ENCODE measurements at regions not wholly inside any gene's neighbourhood (a gene's known extent, or its start where the extent isn't known, plus 50 kb on each side); places are given as distances from the start of the nearest gene placed in this dataset.

DNA sequence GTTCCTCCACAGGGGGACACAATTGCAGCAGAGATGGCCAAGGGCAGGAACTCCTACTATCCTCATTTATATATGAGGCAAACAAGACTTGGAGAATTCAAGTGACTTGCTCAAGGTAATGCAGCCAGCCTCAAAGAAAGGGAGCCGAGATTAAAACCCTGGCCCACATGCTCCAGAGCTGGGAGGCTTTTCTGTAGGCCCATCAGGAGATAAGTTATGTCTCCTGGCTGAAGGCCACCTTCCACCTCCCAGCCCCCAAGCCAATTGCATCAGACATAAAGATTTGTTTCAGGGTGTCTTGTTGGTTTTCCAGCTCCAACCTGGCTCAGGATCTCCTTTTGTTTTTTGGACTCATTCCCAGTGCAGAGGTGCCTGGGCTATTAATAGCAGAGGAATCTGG is 59.5 kb downstream of the SMIM38 start:
- no peak for DNase-seq (ENCODE audit: low read depth)
- TF ChIP-seq, protein P1, sequence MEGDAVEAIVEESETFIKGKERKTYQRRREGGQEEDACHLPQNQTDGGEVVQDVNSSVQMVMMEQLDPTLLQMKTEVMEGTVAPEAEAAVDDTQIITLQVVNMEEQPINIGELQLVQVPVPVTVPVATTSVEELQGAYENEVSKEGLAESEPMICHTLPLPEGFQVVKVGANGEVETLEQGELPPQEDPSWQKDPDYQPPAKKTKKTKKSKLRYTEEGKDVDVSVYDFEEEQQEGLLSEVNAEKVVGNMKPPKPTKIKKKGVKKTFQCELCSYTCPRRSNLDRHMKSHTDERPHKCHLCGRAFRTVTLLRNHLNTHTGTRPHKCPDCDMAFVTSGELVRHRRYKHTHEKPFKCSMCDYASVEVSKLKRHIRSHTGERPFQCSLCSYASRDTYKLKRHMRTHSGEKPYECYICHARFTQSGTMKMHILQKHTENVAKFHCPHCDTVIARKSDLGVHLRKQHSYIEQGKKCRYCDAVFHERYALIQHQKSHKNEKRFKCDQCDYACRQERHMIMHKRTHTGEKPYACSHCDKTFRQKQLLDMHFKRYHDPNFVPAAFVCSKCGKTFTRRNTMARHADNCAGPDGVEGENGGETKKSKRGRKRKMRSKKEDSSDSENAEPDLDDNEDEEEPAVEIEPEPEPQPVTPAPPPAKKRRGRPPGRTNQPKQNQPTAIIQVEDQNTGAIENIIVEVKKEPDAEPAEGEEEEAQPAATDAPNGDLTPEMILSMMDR (IDR thresholded peaks at IDR 0.05; ENCODE audit: insufficient read depth, low read depth, low read length, missing control alignments), result no peak
- H3K4me3 ChIP-seq (ENCODE audit: low read length), result no peak overlapping the region

DNA sequence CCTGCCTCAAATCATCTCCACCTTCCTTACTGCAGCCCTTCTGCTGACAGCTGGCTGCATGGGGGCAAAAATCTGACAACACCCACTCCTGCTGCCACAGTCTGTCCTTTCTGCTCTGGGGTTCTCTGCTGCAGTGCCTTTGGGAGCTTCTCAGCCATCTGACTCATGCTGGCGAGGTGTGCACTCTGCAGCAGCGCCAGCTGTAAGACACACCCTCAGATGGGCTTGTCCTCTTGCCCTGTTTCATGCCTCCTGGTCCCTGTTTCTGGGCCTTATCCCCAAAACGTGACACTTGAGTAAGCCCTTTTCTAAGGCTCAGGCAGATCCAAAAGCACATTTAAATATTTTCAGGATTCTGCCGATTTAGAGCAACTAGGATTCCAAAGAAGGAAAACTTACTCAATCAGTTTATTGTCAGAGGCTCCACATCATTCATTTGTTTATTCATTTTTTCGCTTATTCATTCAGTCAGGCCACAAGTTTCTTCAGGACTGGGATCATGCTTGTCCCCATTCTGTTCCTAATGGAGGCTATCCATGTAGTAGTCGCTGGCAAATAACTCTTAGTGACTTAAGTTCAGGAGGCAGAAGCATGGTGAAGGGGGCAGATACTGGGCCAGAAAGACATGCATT is 60.2 kb downstream of the SMIM38 start:
- no peak overlapping the region for H3K4me3 ChIP-seq (ENCODE audit: low read length)
- TF ChIP-seq, protein P1 (IDR thresholded peaks at IDR 0.05; ENCODE audit: insufficient read depth, low read depth, low read length, missing control alignments), result no peak
- peak; percentile 72 for DNase-seq (ENCODE audit: low read depth)

DNA sequence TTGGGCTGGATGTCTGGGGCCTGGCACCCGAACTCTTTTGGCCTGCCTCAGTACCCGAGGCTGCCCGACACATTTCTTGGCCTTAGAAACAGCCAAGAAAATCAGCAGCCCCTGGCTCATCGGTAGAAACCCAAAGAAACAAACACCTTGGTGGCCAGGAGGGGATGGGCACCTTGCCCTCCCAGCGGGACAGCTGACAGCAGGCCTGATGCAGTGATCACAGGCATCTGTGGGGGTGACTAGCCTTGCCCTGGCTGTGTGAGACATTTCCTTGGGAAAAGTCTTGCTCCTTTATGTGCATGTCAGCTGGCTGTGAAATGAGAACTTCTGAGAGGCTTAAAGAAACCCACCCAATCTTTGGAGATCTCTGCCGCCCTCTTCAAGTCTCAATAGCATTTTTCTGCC is 60.9 kb downstream of the SMIM38 start:
- DNase-seq (ENCODE audit: low read depth), result no peak
- TF ChIP-seq, protein P1 (IDR thresholded peaks at IDR 0.05; ENCODE audit: insufficient read depth, low read depth, low read length, missing control alignments), result no peak
- no peak overlapping the region for H3K4me3 ChIP-seq (ENCODE audit: low read length)

DNA sequence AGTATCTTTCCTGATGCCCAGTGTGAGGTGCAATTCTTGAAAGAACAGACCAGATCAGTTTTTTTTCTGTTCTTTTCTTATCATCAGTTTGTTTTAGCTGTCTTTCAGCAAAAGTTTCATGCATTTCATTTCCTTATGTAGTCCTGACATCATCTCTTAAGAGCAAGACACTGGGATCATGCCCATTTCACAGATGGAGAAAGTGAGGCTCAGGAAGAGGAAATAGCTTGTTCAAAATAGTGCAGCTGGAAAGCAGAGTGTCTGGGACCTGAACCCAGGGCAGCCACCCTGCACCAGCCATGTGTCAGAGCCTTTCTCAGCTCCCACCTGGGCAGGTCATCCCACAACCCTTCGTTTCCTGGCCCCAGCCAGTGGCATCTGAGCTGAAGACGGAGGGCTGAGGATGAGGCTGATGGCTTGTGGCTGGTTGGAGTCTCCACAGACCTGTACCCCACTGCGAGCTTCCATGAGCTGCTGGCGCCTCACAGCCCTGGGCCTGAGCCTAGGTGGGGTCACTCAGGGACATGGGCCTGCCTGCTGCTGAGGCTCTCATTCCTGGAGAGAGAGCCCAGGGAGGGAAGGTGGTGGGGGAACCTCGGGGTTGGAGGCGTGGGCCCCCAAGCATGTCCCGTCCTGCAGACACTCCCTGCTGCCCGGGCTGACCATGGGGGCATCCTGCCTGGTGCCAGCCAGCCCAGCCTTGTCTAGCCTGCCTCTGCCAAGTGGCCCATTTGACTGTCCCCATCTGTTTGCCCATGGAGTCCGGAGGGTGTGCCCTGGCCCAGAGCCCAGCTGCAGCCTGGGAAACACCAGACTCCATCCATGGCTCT is 61.8 kb downstream of the SMIM38 start:
- DNase-seq (ENCODE audit: low read depth), result no peak
- H3K4me3 ChIP-seq (ENCODE audit: low read length), result no peak overlapping the region
- TF ChIP-seq, protein P1 (IDR thresholded peaks at IDR 0.05; ENCODE audit: insufficient read depth, low read depth, low read length, missing control alignments), result no peak

DNA sequence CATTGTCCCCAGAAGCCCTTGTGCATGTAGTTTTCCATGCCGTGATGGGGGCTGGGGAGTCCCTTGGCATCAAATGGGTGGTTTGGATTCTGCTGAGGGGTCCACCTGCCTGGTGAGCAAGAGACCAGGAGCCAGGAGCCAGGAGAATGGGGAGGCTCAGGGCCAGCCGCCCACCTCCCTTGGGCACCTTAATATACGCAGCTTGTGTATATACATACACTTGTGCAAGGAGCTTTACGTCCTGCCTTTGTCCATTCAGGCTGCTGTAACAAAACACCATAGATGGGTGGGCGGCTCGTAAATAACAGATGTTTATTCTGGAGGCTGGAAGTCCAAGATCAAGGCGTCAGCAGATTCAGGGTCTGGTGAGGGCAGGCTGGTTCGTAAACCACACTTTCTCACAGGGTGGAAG is 62.5 kb downstream of the SMIM38 start:
- H3K4me3 ChIP-seq (ENCODE audit: low read length), result no peak overlapping the region
- TF ChIP-seq, protein P1 (IDR thresholded peaks at IDR 0.05; ENCODE audit: insufficient read depth, low read depth, low read length, missing control alignments), result no peak
- no peak for DNase-seq (ENCODE audit: low read depth)

DNA sequence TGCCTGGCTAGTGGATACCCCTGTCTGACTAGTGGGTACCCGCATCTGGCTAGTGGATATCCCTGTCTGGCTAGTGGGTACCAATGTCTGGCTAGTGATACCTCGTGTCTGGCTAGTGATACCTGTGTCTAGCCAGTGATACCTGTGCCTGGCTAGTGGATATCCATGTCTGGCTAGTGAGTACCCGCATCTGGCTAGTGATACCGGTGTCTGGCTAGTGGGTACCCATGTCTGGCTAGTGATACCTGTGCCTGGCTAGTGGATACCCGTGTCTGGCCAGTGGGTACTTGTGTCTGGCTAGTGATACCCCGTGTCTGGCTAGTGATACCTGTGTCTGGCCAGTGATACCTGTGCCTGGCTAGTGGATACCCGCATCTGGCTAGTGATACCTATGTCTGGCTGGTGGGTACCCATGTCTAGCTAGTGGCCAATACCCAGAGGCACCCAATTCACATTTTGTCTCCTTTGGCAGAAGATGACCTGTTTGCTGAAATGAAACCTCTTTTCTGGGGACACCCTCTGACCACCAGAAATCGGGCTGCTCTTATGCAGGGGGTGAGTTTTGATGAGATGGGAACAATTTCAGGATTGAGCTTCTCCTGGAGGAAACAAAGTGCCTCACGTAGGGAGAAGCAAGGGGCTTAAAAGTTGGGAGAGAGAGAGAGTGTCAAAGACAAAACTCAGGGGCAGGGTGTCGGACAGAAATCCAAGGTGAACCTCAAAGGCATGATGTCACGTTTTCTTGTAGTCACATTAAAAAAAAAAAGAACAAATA is 63.4 kb downstream of the SMIM38 start:
- no peak for DNase-seq (ENCODE audit: low read depth)

More for the DNA sequence above, 63.4 kb downstream of the SMIM38 start:
- no peak overlapping the region for H3K4me3 ChIP-seq (ENCODE audit: low read length)
- TF ChIP-seq, protein P1 (IDR thresholded peaks at IDR 0.05; ENCODE audit: insufficient read depth, low read depth, low read length, missing control alignments), result no peak

Measured in epithelial cell of esophagus (primary cell).